H1 (cell line): ENCODE measurements at regions not wholly inside any gene's neighbourhood (a gene's known extent, or its start where the extent isn't known, plus 50 kb on each side); places are given as distances from the start of the nearest gene placed in this dataset.

Source experiments
- CTCF ChIA-PET: fragments of 300-600 bp; sonication (Branson Sonifier 250); formaldehyde crosslinking; loops from one replicate; lab custom pipeline; 2021; ENCODE audit not compliant: partially characterized antibody; lab: Charles Lee
- POLR2A ChIA-PET: fragments of 300-600 bp; sonication (Branson Sonifier 250); formaldehyde crosslinking; loops from one replicate; lab custom pipeline; 2021; ENCODE audit warnings: inconsistent platforms; ENCODE audit not compliant: partially characterized antibody; lab: Charles Lee
- DNase-seq, 2 experiments: peaks; one replicate each; pipeline versions ENCODE4 v3.0.0 to v3.0.0-alpha.2; 2010 to 2022; ENCODE audit warnings: low spot score in 2 of 2, low read depth in 1 of 2, mixed read lengths in 1 of 2
- FAIRE-seq: peaks from 2 replicates; lab custom pipeline; 2011; peaks lifted over from hg19 to GRCh38; lab: Jason Lieb, UNC
- H2AFZ ChIP-seq: 2 replicates; pipeline ENCODE4 v1.8.1; 2012; ENCODE audit warnings: low read length, inconsistent platforms
- H2AK5ac ChIP-seq: 2 replicates; pipeline ENCODE4 v1.6.1; 2013; ENCODE audit warnings: low read depth, low read length
- H2BK120ac ChIP-seq: replicated peaks from 2 replicates; pipeline ENCODE3; 2013; ENCODE audit warnings: low read depth, low read length, inconsistent platforms
- H2BK12ac ChIP-seq: 2 replicates; pipeline ENCODE4 v1.6.1; 2013; ENCODE audit warnings: low read depth, low read length
- H2BK15ac ChIP-seq: 2 replicates; pipeline ENCODE4 v1.6.1; 2013; ENCODE audit warnings: low read length
- H2BK20ac ChIP-seq: 2 replicates; pipeline ENCODE4 v1.6.1; 2013; ENCODE audit warnings: low read length
- H2BK5ac ChIP-seq: 2 replicates; pipeline ENCODE4 v1.6.1; 2013; ENCODE audit warnings: low read depth, low read length
- H3K14ac ChIP-seq: 2 replicates; pipeline ENCODE4 v1.6.1; 2013; ENCODE audit warnings: inconsistent platforms; ENCODE audit not compliant: insufficient read length
- H3K18ac ChIP-seq: 2 replicates; pipeline ENCODE4 v1.6.1; 2013; ENCODE audit warnings: low read length; ENCODE audit errors: extremely low read depth
- H3K23ac ChIP-seq: 2 replicates; pipeline ENCODE4 v1.6.1; 2013; ENCODE audit warnings: inconsistent platforms; ENCODE audit not compliant: insufficient read length
- H3K23me2 ChIP-seq: 2 replicates; pipeline ENCODE4 v1.6.1; 2013; ENCODE audit warnings: low read depth, low read length
- H3K27ac ChIP-seq: 2 replicates; pipeline ENCODE4 v1.6.1; 2011; ENCODE audit warnings: low read depth, low read length, inconsistent platforms
- H3K27me3 ChIP-seq, 4 experiments: replicated peaks in 1 of 4; 1 replicate in 1 of 4; 2 replicates in 3 of 4; pipeline versions ENCODE4 v1.6.1 to v1.8.1; 2011 to 2013; ENCODE audit warnings: low read length in 3 of 4, mild to moderate bottlenecking in 3 of 4, inconsistent platforms in 2 of 4, mixed read lengths in 2 of 4, moderate library complexity in 1 of 4; ENCODE audit not compliant: control insufficient read depth in 3 of 4, insufficient read depth in 3 of 4; ENCODE audit errors: extremely low read depth in 1 of 4
- H3K36me3 ChIP-seq, 4 experiments: 2 replicates each; pipeline versions ENCODE4 v1.6.1 to v1.8.1; 2011 to 2013; ENCODE audit warnings: mild to moderate bottlenecking in 4 of 4, low read length in 3 of 4, moderate library complexity in 2 of 4, control low read depth in 1 of 4, inconsistent platforms in 1 of 4; ENCODE audit not compliant: insufficient read depth in 4 of 4, control insufficient read depth in 2 of 4
- H3K4ac ChIP-seq: replicated peaks from 2 replicates; pipeline ENCODE3; 2013; ENCODE audit warnings: low read length, low read depth, mixed read lengths, inconsistent platforms; ENCODE audit not compliant: insufficient read length
- H3K4me1 ChIP-seq, 4 experiments: replicated peaks in 1 of 4; 1 replicate in 1 of 4; 2 replicates in 3 of 4; pipeline versions ENCODE4 v1.6.1 to v1.8.1; 2011 to 2013; ENCODE audit warnings: low read length in 3 of 4, inconsistent platforms in 2 of 4, mixed read lengths in 1 of 4; ENCODE audit not compliant: insufficient read depth in 4 of 4, control insufficient read depth in 3 of 4
- H3K4me2 ChIP-seq, 2 experiments: 2 replicates each; pipeline versions ENCODE4 v1.6.1 to v1.8.1; 2011 to 2013; ENCODE audit warnings: low read depth in 2 of 2, low read length in 2 of 2, control low read depth in 1 of 2, inconsistent platforms in 1 of 2, mild to moderate bottlenecking in 1 of 2; ENCODE audit not compliant: insufficient read depth in 1 of 2
- H3K4me3 ChIP-seq, 4 experiments: fragments of 200-600, 300-600 bp in 1 of 4; sonication (generic), shearing (Covaris generic), sonication (Bioruptor Twin) in 1 of 4; 2 replicates each; pipeline versions ENCODE4 v1.5.1 to v1.8.1; 2011 to 2016; ENCODE audit warnings: low read length in 4 of 4, low read depth in 3 of 4, control low read depth in 2 of 4, inconsistent platforms in 2 of 4, mild to moderate bottlenecking in 2 of 4, mixed read lengths in 1 of 4, moderate library complexity in 1 of 4; ENCODE audit not compliant: insufficient read depth in 2 of 4; ENCODE audit errors: extremely low read depth in 1 of 4
- H3K56ac ChIP-seq: replicated peaks from 2 replicates; pipeline ENCODE3; 2013; ENCODE audit warnings: low read depth, mild to moderate bottlenecking, mixed read lengths, low read length, inconsistent platforms; ENCODE audit not compliant: insufficient read length
- H3K79me1 ChIP-seq: 2 replicates; pipeline ENCODE4 v1.6.1; 2013; ENCODE audit warnings: low read depth, low read length, control low read depth
- H3K79me2 ChIP-seq, 2 experiments: 2 replicates each; pipeline versions ENCODE4 v1.6.1 to v1.8.1; 2012 to 2013; ENCODE audit warnings: low read length in 2 of 2, mild to moderate bottlenecking in 2 of 2, inconsistent platforms in 1 of 2; ENCODE audit not compliant: insufficient read depth in 2 of 2, control insufficient read depth in 1 of 2
- H3K9ac ChIP-seq, 4 experiments: replicated peaks in 1 of 4; 1 replicate in 1 of 4; 2 replicates in 3 of 4; pipeline versions ENCODE4 v1.6.1 to v1.8.1; 2011 to 2013; ENCODE audit warnings: low read depth in 3 of 4, low read length in 3 of 4, control low read depth in 2 of 4, mild to moderate bottlenecking in 2 of 4, moderate library complexity in 2 of 4, inconsistent platforms in 1 of 4; ENCODE audit errors: extremely low read depth in 1 of 4
- H3K9me3 ChIP-seq, 2 experiments: 2 replicates each; pipeline versions ENCODE4 v1.6.1 to v1.8.1; 2012 to 2013; ENCODE audit warnings: mild to moderate bottlenecking in 2 of 2, moderate library complexity in 2 of 2, control low read depth in 1 of 2, inconsistent platforms in 1 of 2, low read depth in 1 of 2, low read length in 1 of 2, mixed read lengths in 1 of 2; ENCODE audit not compliant: insufficient read depth in 2 of 2
- H4K20me1 ChIP-seq, 2 experiments: replicated peaks in 1 of 2; 2 replicates each; pipeline versions ENCODE3 to v1.8.1; 2011 to 2013; ENCODE audit warnings: inconsistent platforms in 2 of 2, low read length in 2 of 2, mild to moderate bottlenecking in 1 of 2; ENCODE audit not compliant: insufficient read depth in 2 of 2, control insufficient read depth in 1 of 2
- H4K5ac ChIP-seq: 2 replicates; pipeline ENCODE4 v1.6.1; 2013; ENCODE audit warnings: low read length, low read depth, mixed read lengths, inconsistent platforms; ENCODE audit not compliant: insufficient read length
- H4K8ac ChIP-seq: 2 replicates; pipeline ENCODE4 v1.8.0; 2013; ENCODE audit warnings: mild to moderate bottlenecking, moderate library complexity, low read length, inconsistent platforms; ENCODE audit not compliant: insufficient read depth; ENCODE audit errors: extremely low read depth
- H4K91ac ChIP-seq: replicated peaks from 2 replicates; pipeline ENCODE3; 2013; ENCODE audit warnings: low read length, mixed read lengths, inconsistent platforms; ENCODE audit not compliant: insufficient read length
- BCL11A ChIP-seq, 2 experiments: IDR thresholded peaks; one replicate each; pipeline ENCODE4 v1.6.1; 2011; ENCODE audit warnings: low read depth in 2 of 2, low read length in 2 of 2, mild to moderate bottlenecking in 2 of 2
- CHD2 ChIP-seq: IDR thresholded peaks from 2 replicates; pipeline ENCODE4 v1.6.1; 2012; ENCODE audit warnings: low read length, improper control_type of control experiment
- CREB1 ChIP-seq: IDR thresholded peaks from 2 replicates; pipeline ENCODE4 v1.6.1; 2012; ENCODE audit warnings: inconsistent platforms
- GABPA ChIP-seq: IDR thresholded peaks from 2 replicates; pipeline ENCODE4 v1.6.1; 2011; ENCODE audit warnings: mild to moderate bottlenecking, low read length, moderate library complexity, borderline replicate concordance; ENCODE audit not compliant: insufficient read depth
- NRF1 ChIP-seq: IDR thresholded peaks from 2 replicates; pipeline ENCODE4 v1.6.1; 2011; ENCODE audit warnings: mild to moderate bottlenecking, low read depth, low read length, improper control_type of control experiment
- RAD21 ChIP-seq, 2 experiments: IDR thresholded peaks in 1 of 2; conservative IDR thresholded peaks in 1 of 2; 2 replicates each; pipeline ENCODE4 v1.6.1; 2011; ENCODE audit warnings: low read depth in 2 of 2, low read length in 2 of 2, improper control_type of control experiment in 1 of 2, inconsistent platforms in 1 of 2, mild to moderate bottlenecking in 1 of 2, moderate library complexity in 1 of 2
- SIX5 ChIP-seq: IDR thresholded peaks from 2 replicates; pipeline ENCODE4 v1.6.1; 2011; ENCODE audit warnings: mild to moderate bottlenecking, low read depth, low read length
- WGBS, 2 experiments: shearing (Covaris generic) in 1 of 2; methylation state at CpG; one replicate each; pipeline versions ENCODE4 v1.1.6 to v1.1.7; 2013 to 2015; ENCODE audit warnings: low lambda C conversion rate in 2 of 2, mixed read lengths in 2 of 2, inconsistent platforms in 1 of 2, low coverage in 1 of 2, missing lambda C conversion rate in 1 of 2; ENCODE audit not compliant: insufficient replicate concordance in 2 of 2, insufficient coverage in 1 of 2, insufficient read length in 1 of 2; ENCODE audit errors: extremely low coverage in 1 of 2, missing lambda C conversion rate in 1 of 2; 5-methylcytosine and 5-hydroxymethylcytosine counted together
- TF ChIP-seq, protein P1 (sequence below): IDR thresholded peaks from 2 replicates; pipeline ENCODE4 v1.6.1; 2011; ENCODE audit warnings: low read depth, mild to moderate bottlenecking, low read length; ENCODE audit not compliant: insufficient read depth

- Histone ChIP-seq H3K4me1 (peaks cover 0 to 6% (median 2%) of the 10 kb centered on the region in 4 experiments; a peak in 3 of 7 replicates), H2BK5ac (no peak overlapping the region), H4K5ac (no peak overlapping the region), H4K91ac (no peak overlapping the region), H3K4ac (no peak overlapping the region), H4K8ac (no peak overlapping the region), H3K23me2 (peaks cover 2% of the 10 kb centered on the region; the same call in 1 of the 2 replicates), H3K9ac (no peak overlapping the region), H3K23ac (no peak overlapping the region), H4K20me1 (no peaks in the 10 kb centered on the region), H3K27ac (no peak overlapping the region), H2AFZ (no peak overlapping the region), H3K27me3 (no peaks in the 10 kb centered on the region), H2AK5ac (no peak overlapping the region), H2BK15ac (no peak overlapping the region), H3K18ac (no peak overlapping the region), H3K79me1 (no peaks in the 10 kb centered on the region), H3K9me3 (no peaks in the 10 kb centered on the region), H3K4me2 (no peak overlapping the region), H3K79me2 (no peaks in the 10 kb centered on the region), H3K56ac (no peak overlapping the region), H3K36me3 (no peaks in the 10 kb centered on the region), H2BK20ac (no peak overlapping the region), H2BK120ac (no peak overlapping the region), H3K14ac (no peak overlapping the region), H2BK12ac (no peak overlapping the region), H3K4me3 (no peak overlapping the region)
- CTCF ChIA-PET, result interaction anchor here (0.6 to 1.3 kb wide), 5 partner anchors 9 to 550 kb away, joined by 3 to 4 read pairs (median 3); no protein-coding TSS in a partner anchor
- TF ChIP-seq GABPA, result no peak
- TF ChIP-seq, protein P1, sequence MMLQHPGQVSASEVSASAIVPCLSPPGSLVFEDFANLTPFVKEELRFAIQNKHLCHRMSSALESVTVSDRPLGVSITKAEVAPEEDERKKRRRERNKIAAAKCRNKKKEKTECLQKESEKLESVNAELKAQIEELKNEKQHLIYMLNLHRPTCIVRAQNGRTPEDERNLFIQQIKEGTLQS, result no peak
- TF ChIP-seq BCL11A (IDR thresholded peaks at IDR 0.05; ENCODE audit: low read depth in 2 of 2, low read length in 2 of 2), result no peak
- no peak for TF ChIP-seq CHD2
- TF ChIP-seq NRF1, result no peak
- no peak for TF ChIP-seq CREB1
- TF ChIP-seq SIX5, result no peak
- no peak for TF ChIP-seq RAD21 (IDR thresholded peaks at IDR 0.05 in 1 of 2, conservative IDR thresholded peaks at IDR 0.05 in 1 of 2; ENCODE audit: low read depth in 2 of 2, low read length in 2 of 2)
- FAIRE-seq, result no peak
- no peak for DNase-seq
- POLR2A ChIA-PET, result no interaction called here
- 64% methylated on average over 7 of the region's 7 CpGs; no CpG with 5 or more reads in 1 of the 2 experiments for WGBS, 2 experiments
Measured at GRCh38 chr6:139920027-139920775, 545.8 kb upstream of the CITED2 start.
